CD8-positive, alpha-beta memory T cell (primary cell): ENCODE measurements at regions not wholly inside any gene's neighbourhood (a gene's known extent, or its start where the extent isn't known, plus 50 kb on each side); places are given as distances from the start of the nearest gene placed in this dataset.

Experiments
- CTCF ChIA-PET: fragments of 350-600 bp; sonication (Branson Sonifier 250); formaldehyde crosslinking; loops from one replicate; lab custom pipeline; 2021; ENCODE audit warnings: antibody characterized with exemption; lab: Charles Lee
- POLR2A ChIA-PET: fragments of 350-600 bp; sonication (Branson Sonifier 250); formaldehyde crosslinking; loops from one replicate; lab custom pipeline; 2021; ENCODE audit warnings: antibody characterized with exemption; lab: Charles Lee
- DNase-seq, 5 donors: peaks; one replicate each; pipeline versions ENCODE4 v3.0.0 to v3.0.0-alpha.2; 2020 to 2022; ENCODE audit warnings: mixed read lengths in 1 of 5
- H3K27ac ChIP-seq: one replicate; pipeline ENCODE4 v1.7.0; 2013; ENCODE audit warnings: low read depth, mild to moderate bottlenecking, low read length, moderate library complexity
- H3K27me3 ChIP-seq: 2 replicates; pipeline ENCODE4 v1.7.0; 2013; ENCODE audit warnings: low read length, mild to moderate bottlenecking; ENCODE audit not compliant: insufficient read depth, poor library complexity, severe bottlenecking
- H3K36me3 ChIP-seq: 2 replicates; pipeline ENCODE4 v1.7.0; 2013; ENCODE audit warnings: mild to moderate bottlenecking, low read length, moderate library complexity; ENCODE audit not compliant: insufficient read depth
- H3K4me1 ChIP-seq: 2 replicates; pipeline ENCODE4 v1.7.0; 2013; ENCODE audit warnings: mild to moderate bottlenecking, low read length, moderate library complexity; ENCODE audit not compliant: insufficient read depth
- H3K4me3 ChIP-seq: 2 replicates; pipeline ENCODE4 v1.7.0; 2013; ENCODE audit warnings: mild to moderate bottlenecking, low read length
- H3K9me3 ChIP-seq: 2 replicates; pipeline ENCODE4 v1.7.0; 2013; ENCODE audit warnings: mild to moderate bottlenecking, low read length
- H3K27ac Mint-ChIP-seq, 8 donors: one replicate each; pipeline ENCODE4 v1.8.0; 2020 to 2021; ENCODE audit warnings: mixed read lengths in 8 of 8, mild to moderate bottlenecking in 6 of 8, inconsistent platforms in 3 of 8, moderate library complexity in 3 of 8
- H3K27me3 Mint-ChIP-seq, 2 donors: one replicate each; pipeline ENCODE4 v1.8.0; 2020 to 2021; ENCODE audit warnings: mixed read lengths in 2 of 2, mild to moderate bottlenecking in 1 of 2, moderate library complexity in 1 of 2
- H3K36me3 Mint-ChIP-seq, 3 donors: one replicate each; pipeline ENCODE4 v1.8.0; 2020 to 2021; ENCODE audit warnings: mixed read lengths in 3 of 3, inconsistent platforms in 1 of 3, mild to moderate bottlenecking in 1 of 3
- H3K4me1 Mint-ChIP-seq, 3 donors: one replicate each; pipeline ENCODE4 v1.8.0; 2020 to 2021; ENCODE audit warnings: mixed read lengths in 3 of 3, inconsistent platforms in 1 of 3, mild to moderate bottlenecking in 1 of 3
- H3K4me3 Mint-ChIP-seq, 7 donors: one replicate each; pipeline ENCODE4 v1.8.0; 2020 to 2021; ENCODE audit warnings: mixed read lengths in 7 of 7, mild to moderate bottlenecking in 6 of 7, moderate library complexity in 4 of 7, inconsistent platforms in 2 of 7
- H3K9me3 Mint-ChIP-seq, 5 donors: one replicate each; pipeline ENCODE4 v1.8.0; 2020 to 2022; ENCODE audit warnings: mixed read lengths in 5 of 5, mild to moderate bottlenecking in 3 of 5, moderate library complexity in 2 of 5, inconsistent platforms in 1 of 5

- DNase-seq, result peak in 2 of 5 donors; percentile 14 to 16
- ChIA-PET POLR2A (no interaction called here), CTCF (no interaction called here)
- H3K4me1 Mint-ChIP-seq, result peaks cover 0 to 10% (median 4%) of the 10 kb centered on the region in 3 donors
- H3K27ac Mint-ChIP-seq, result peak overlapping the region in 4 of 8 donors; percentile 1 to 26 (median 10)
- Histone ChIP-seq H3K9me3 (no peaks in the 10 kb centered on the region), H3K27me3 (no peaks in the 10 kb centered on the region), H3K4me1 (no peaks in the 10 kb centered on the region), H3K4me3 (no peak overlapping the region), H3K36me3 (no peaks in the 10 kb centered on the region), H3K27ac (no peak overlapping the region)
- H3K27me3 Mint-ChIP-seq, result no peaks in the 10 kb centered on the region
- no peaks in the 10 kb centered on the region for H3K36me3 Mint-ChIP-seq
- peaks cover 0 to 3% (median 0%) of the 10 kb centered on the region in 5 donors for H3K9me3 Mint-ChIP-seq
- peak overlapping the region in 1 of 7 donors; percentile 29 for H3K4me3 Mint-ChIP-seq
Measured at GRCh38 chr13:104875038-104875754, 1660.3 kb downstream of the EFNB2 start.

GRCh38 chr13:104872153-104872552, 1663.3 kb downstream of the EFNB2 start:
- Mint-ChIP-seq H3K27ac (no peak overlapping the region), H3K36me3 (no peaks in the 10 kb centered on the region), H3K4me3 (no peak overlapping the region), H3K9me3 (peaks cover 4 to 10% (median 6%) of the 10 kb centered on the region in 5 donors), H3K4me1 (peaks cover 0 to 24% (median 5%) of the 10 kb centered on the region in 3 donors), H3K27me3 (no peaks in the 10 kb centered on the region)
- Histone ChIP-seq H3K27ac (no peak overlapping the region), H3K27me3 (no peaks in the 10 kb centered on the region), H3K4me3 (no peak overlapping the region), H3K4me1 (no peaks in the 10 kb centered on the region), H3K36me3 (no peaks in the 10 kb centered on the region), H3K9me3 (no peaks in the 10 kb centered on the region)
- ChIA-PET POLR2A (no interaction called here), CTCF (no interaction called here)
- DNase-seq, result no peak

- H3K27ac Mint-ChIP-seq, result no peak overlapping the region
- H3K36me3 Mint-ChIP-seq, result no peaks in the 10 kb centered on the region
- peaks cover 0 to 24% (median 5%) of the 10 kb centered on the region in 3 donors for H3K4me1 Mint-ChIP-seq
- Histone ChIP-seq H3K4me1 (no peaks in the 10 kb centered on the region), H3K4me3 (no peak overlapping the region), H3K27me3 (no peaks in the 10 kb centered on the region), H3K36me3 (no peaks in the 10 kb centered on the region), H3K9me3 (no peaks in the 10 kb centered on the region), H3K27ac (no peak overlapping the region)
- peaks cover 4 to 10% (median 6%) of the 10 kb centered on the region in 5 donors for H3K9me3 Mint-ChIP-seq
- DNase-seq, result no peak
- no peak overlapping the region for H3K4me3 Mint-ChIP-seq
- no peaks in the 10 kb centered on the region for H3K27me3 Mint-ChIP-seq
- ChIA-PET CTCF (no interaction called here), POLR2A (no interaction called here)
Measured at GRCh38 chr13:104871456-104871855, 1664.0 kb downstream of the EFNB2 start.

GRCh38 chr13:104869501-104869900, 1666.0 kb downstream of the EFNB2 start:
- no peaks in the 10 kb centered on the region for H3K9me3 ChIP-seq
- H3K4me3 ChIP-seq, result no peak overlapping the region
- Mint-ChIP-seq H3K4me3 (no peak overlapping the region), H3K27me3 (no peaks in the 10 kb centered on the region), H3K4me1 (peaks cover 0 to 16% (median 1%) of the 10 kb centered on the region in 3 donors), H3K36me3 (no peaks in the 10 kb centered on the region), H3K9me3 (peaks cover 4 to 10% (median 6%) of the 10 kb centered on the region in 5 donors), H3K27ac (peak overlapping the region in 1 of 8 donors; percentile 41)
- no peaks in the 10 kb centered on the region for H3K4me1 ChIP-seq
- ChIA-PET POLR2A (no interaction called here), CTCF (no interaction called here)
- H3K36me3 ChIP-seq, result no peaks in the 10 kb centered on the region
- H3K27me3 ChIP-seq, result no peaks in the 10 kb centered on the region
- H3K27ac ChIP-seq, result no peak overlapping the region
- DNase-seq, result peak in 2 of 5 donors; percentile 28 to 30

GRCh38 chr13:104868806-104869205, 1666.7 kb downstream of the EFNB2 start:
- Mint-ChIP-seq H3K36me3 (no peaks in the 10 kb centered on the region), H3K4me1 (peaks cover 0 to 14% (median 1%) of the 10 kb centered on the region in 3 donors), H3K4me3 (no peak overlapping the region), H3K27me3 (no peaks in the 10 kb centered on the region), H3K27ac (peak overlapping the region in 1 of 8 donors; percentile 41), H3K9me3 (peaks cover 4 to 10% (median 6%) of the 10 kb centered on the region in 5 donors)
- Histone ChIP-seq H3K36me3 (no peaks in the 10 kb centered on the region), H3K4me1 (no peaks in the 10 kb centered on the region), H3K4me3 (no peak overlapping the region), H3K9me3 (no peaks in the 10 kb centered on the region), H3K27ac (no peak overlapping the region), H3K27me3 (no peaks in the 10 kb centered on the region)
- DNase-seq, result no peak
- POLR2A ChIA-PET, result no interaction called here
- CTCF ChIA-PET, result no interaction called here

- H3K9me3 Mint-ChIP-seq, result peaks cover 0 to 5% (median 2%) of the 10 kb centered on the region in 5 donors
- peak overlapping the region in 1 of 8 donors; percentile 4 for H3K27ac Mint-ChIP-seq
- Histone ChIP-seq H3K4me3 (no peak overlapping the region), H3K27ac (no peak overlapping the region), H3K9me3 (no peaks in the 10 kb centered on the region), H3K4me1 (no peaks in the 10 kb centered on the region), H3K27me3 (no peaks in the 10 kb centered on the region), H3K36me3 (no peaks in the 10 kb centered on the region)
- H3K27me3 Mint-ChIP-seq, result no peaks in the 10 kb centered on the region
- H3K4me3 Mint-ChIP-seq, result no peak overlapping the region
- no peaks in the 10 kb centered on the region for H3K4me1 Mint-ChIP-seq
- CTCF ChIA-PET, result no interaction called here
- no peaks in the 10 kb centered on the region for H3K36me3 Mint-ChIP-seq
- no peak for DNase-seq
- POLR2A ChIA-PET, result no interaction called here
Measured at GRCh38 chr13:104855581-104855980, 1679.9 kb downstream of the EFNB2 start.

- Histone ChIP-seq H3K9me3 (no peaks in the 10 kb centered on the region), H3K36me3 (no peaks in the 10 kb centered on the region), H3K4me1 (no peaks in the 10 kb centered on the region), H3K27me3 (no peaks in the 10 kb centered on the region), H3K4me3 (no peak overlapping the region), H3K27ac (no peak overlapping the region)
- ChIA-PET CTCF (no interaction called here), POLR2A (no interaction called here)
- Mint-ChIP-seq H3K27me3 (no peaks in the 10 kb centered on the region), H3K27ac (no peak overlapping the region), H3K9me3 (peaks cover 0 to 5% (median 0%) of the 10 kb centered on the region in 5 donors), H3K36me3 (no peaks in the 10 kb centered on the region), H3K4me1 (no peaks in the 10 kb centered on the region), H3K4me3 (no peak overlapping the region)
- DNase-seq, result no peak
Measured at GRCh38 chr13:104854698-104855097, 1680.8 kb downstream of the EFNB2 start.

GRCh38 chr13:104854007-104854406, 1681.5 kb downstream of the EFNB2 start:
- H3K36me3 Mint-ChIP-seq, result no peaks in the 10 kb centered on the region
- H3K27ac Mint-ChIP-seq, result no peak overlapping the region
- POLR2A ChIA-PET, result no interaction called here
- Histone ChIP-seq H3K4me3 (no peak overlapping the region), H3K27me3 (no peaks in the 10 kb centered on the region), H3K4me1 (no peaks in the 10 kb centered on the region), H3K27ac (no peak overlapping the region), H3K36me3 (no peaks in the 10 kb centered on the region), H3K9me3 (no peaks in the 10 kb centered on the region)
- H3K4me1 Mint-ChIP-seq, result no peaks in the 10 kb centered on the region
- no peak overlapping the region for H3K4me3 Mint-ChIP-seq
- DNase-seq, result no peak
- CTCF ChIA-PET, result no interaction called here
- no peaks in the 10 kb centered on the region for H3K27me3 Mint-ChIP-seq
- peaks cover 0 to 5% (median 0%) of the 10 kb centered on the region in 5 donors for H3K9me3 Mint-ChIP-seq
